ENCODE measurements at regions not wholly inside any gene's neighbourhood (a gene's known extent, or its start where the extent isn't known, plus 50 kb on each side); places are given as distances from the start of the nearest gene placed in this dataset.

- H3K36me3 ChIP-seq (ENCODE audit: control insufficient read depth, insufficient read depth, low read length), result no peaks in the 10 kb centered on the region
These were observed 49.8 kb upstream of the FHIP2A start for GRCh38 chr10:114771749-114772148.

More at GRCh38 chr10:114771749-114772148, 49.8 kb upstream of the FHIP2A start:
- Histone ChIP-seq H3K27ac (ENCODE audit: low read depth, low read length, severe bottlenecking) (no peak overlapping the region), H3K4me1 (ENCODE audit: control insufficient read depth, insufficient read depth, low read length, poor library complexity, severe bottlenecking) (no peaks in the 10 kb centered on the region), H3K9me3 (ENCODE audit: control insufficient read depth, low read length) (no peaks in the 10 kb centered on the region), H3K4me3 (ENCODE audit: extremely low read depth, insufficient read depth, low read length, poor library complexity, severe bottlenecking) (no peak overlapping the region)

Measured in mesodermal cell (in vitro differentiated cells).